B cell (primary cell): ENCODE measurements at regions not wholly inside any gene's neighbourhood (a gene's known extent, or its start where the extent isn't known, plus 50 kb on each side); places are given as distances from the start of the nearest gene placed in this dataset.

Source experiments
- ATAC-seq: fragments of 200-7000 bp; cut with Tn5 transposase; one replicate; pipeline ENCODE4 v1.10.0; 2021; ENCODE audit warnings: low read depth, mild to moderate bottlenecking, moderate number of reproducible peaks, moderate library complexity
- CTCF ChIA-PET: fragments of 350-600 bp; sonication (Branson Sonifier 250); formaldehyde crosslinking; loops from one replicate; lab custom pipeline; 2021; ENCODE audit warnings: antibody characterized with exemption, inconsistent platforms; lab: Charles Lee
- POLR2A ChIA-PET: fragments of 350-600 bp; sonication (Branson Sonifier 250); formaldehyde crosslinking; loops from one replicate; lab custom pipeline; 2021; ENCODE audit warnings: antibody characterized with exemption; lab: Charles Lee
- DNase-seq: peaks from one replicate; pipeline ENCODE4 v3.0.0; 2013
- H2AFZ ChIP-seq: 2 replicates; pipeline ENCODE4 v1.6.1; 2012; ENCODE audit warnings: mild to moderate bottlenecking, low read depth, low read length; ENCODE audit not compliant: insufficient read depth, poor library complexity, severe bottlenecking
- H3K27ac ChIP-seq, 2 donors: 1 replicate in 1 of 2; 2 replicates in 1 of 2; pipeline ENCODE4 v1.5.1; 2012 to 2013; ENCODE audit warnings: low read length in 2 of 2, mild to moderate bottlenecking in 2 of 2, moderate library complexity in 1 of 2
- H3K27me3 ChIP-seq, 4 experiments: fragments of 200-600 bp in 1 of 4; sonication (generic) in 1 of 4; replicated peaks in 1 of 4; 1 replicate in 2 of 4; 2 replicates in 2 of 4; pipeline versions ENCODE4 v1.6.1 to v1.7.0; 2013 to 2016; ENCODE audit warnings: low read length in 3 of 4, mild to moderate bottlenecking in 2 of 4, mixed read lengths in 1 of 4, moderate library complexity in 1 of 4; ENCODE audit not compliant: insufficient read depth in 4 of 4, control insufficient read depth in 3 of 4; ENCODE audit errors: control extremely low read depth in 1 of 4
- H3K36me3 ChIP-seq, 2 experiments: replicated peaks in 1 of 2; 1 replicate in 1 of 2; 2 replicates in 1 of 2; pipeline versions ENCODE4 v1.6.1 to v1.7.1; 2013; ENCODE audit warnings: low read length in 1 of 2; ENCODE audit not compliant: insufficient read depth in 2 of 2, control insufficient read depth in 1 of 2; ENCODE audit errors: control extremely low read depth in 1 of 2, extremely low read depth in 1 of 2
- H3K4me1 ChIP-seq, 2 donors: fragments of 200-600 bp in 1 of 2; sonication (generic) in 1 of 2; 1 replicate in 1 of 2; 2 replicates in 1 of 2; pipeline versions ENCODE4 v1.5.1 to v1.6.1; 2013 to 2017; ENCODE audit warnings: low read length in 2 of 2; ENCODE audit not compliant: control insufficient read depth in 2 of 2, insufficient read depth in 2 of 2
- H3K4me2 ChIP-seq: replicated peaks from 2 replicates; pipeline ENCODE3; 2012; ENCODE audit warnings: mild to moderate bottlenecking, low read depth, low read length; ENCODE audit not compliant: poor library complexity, severe bottlenecking
- H3K4me3 ChIP-seq, 5 experiments: fragments of 200-600 bp in 1 of 5; sonication (generic) in 1 of 5; 1 replicate in 3 of 5; 2 replicates in 2 of 5; pipeline versions ENCODE4 v1.5.1 to v1.7.0; 2011 to 2016; ENCODE audit warnings: low read length in 4 of 5, mild to moderate bottlenecking in 4 of 5, low read depth in 2 of 5, control low read depth in 1 of 5, moderate library complexity in 1 of 5; ENCODE audit not compliant: insufficient read depth in 1 of 5; ENCODE audit errors: control extremely low read depth in 1 of 5, extremely low read depth in 1 of 5
- H3K79me2 ChIP-seq: fragments of 200-600 bp; sonication (generic); one replicate; pipeline ENCODE4 v1.6.0; 2016; ENCODE audit warnings: low read length; ENCODE audit not compliant: control insufficient read depth, insufficient read depth
- H3K9ac ChIP-seq: fragments of 200-600 bp; sonication (generic); 2 replicates; pipeline ENCODE4 v1.6.1; 2017; ENCODE audit warnings: mild to moderate bottlenecking, low read length, moderate library complexity
- H3K9me3 ChIP-seq, 3 donors: one replicate each; pipeline versions ENCODE4 v1.6.1 to v1.7.1; 2013; ENCODE audit warnings: low read length in 2 of 3; ENCODE audit not compliant: control insufficient read depth in 2 of 3, insufficient read depth in 1 of 3; ENCODE audit errors: control extremely low read depth in 1 of 3
- H4K20me1 ChIP-seq: 2 replicates; pipeline ENCODE4 v1.6.0; 2012; ENCODE audit warnings: mild to moderate bottlenecking, low read length; ENCODE audit not compliant: insufficient read depth, control insufficient read depth, poor library complexity, severe bottlenecking
- H3K27ac Mint-ChIP-seq: one replicate; pipeline ENCODE4 v1.8.0; 2021; ENCODE audit warnings: mixed read lengths
- H3K27me3 Mint-ChIP-seq: one replicate; pipeline ENCODE4 v1.8.0; 2021; ENCODE audit warnings: mixed read lengths
- H3K4me1 Mint-ChIP-seq: one replicate; pipeline ENCODE4 v1.8.0; 2021; ENCODE audit warnings: mixed read lengths
- H3K4me3 Mint-ChIP-seq: one replicate; pipeline ENCODE4 v1.8.0; 2021; ENCODE audit warnings: mixed read lengths
- H3K9me3 Mint-ChIP-seq: one replicate; pipeline ENCODE4 v1.8.0; 2022; ENCODE audit warnings: mixed read lengths; ENCODE audit not compliant: insufficient read depth
- EZH2 ChIP-seq: IDR thresholded peaks from 2 replicates; pipeline ENCODE4 v1.6.1; 2012; ENCODE audit warnings: borderline replicate concordance, low read depth, mild to moderate bottlenecking, moderate library complexity, low read length; ENCODE audit not compliant: insufficient read depth, poor library complexity, severe bottlenecking
- WGBS: methylation state at CpG from one replicate; pipeline ENCODE4 v1.1.5; 2013; ENCODE audit warnings: missing lambda C conversion rate; ENCODE audit not compliant: insufficient coverage; 5-methylcytosine and 5-hydroxymethylcytosine counted together
- intact Hi-C: fragments of 100-400 bp; cut with micrococcal nuclease; formaldehyde crosslinking; loops from one replicate; pipeline ENCODE4 v1.10.0; 2022
- TF ChIP-seq, protein P1 (sequence below): fragments of 200-600 bp; IDR thresholded peaks from one replicate; pipeline ENCODE4 v1.8.0; 2022; ENCODE audit warnings: antibody characterized with exemption, mild to moderate bottlenecking

DNA sequence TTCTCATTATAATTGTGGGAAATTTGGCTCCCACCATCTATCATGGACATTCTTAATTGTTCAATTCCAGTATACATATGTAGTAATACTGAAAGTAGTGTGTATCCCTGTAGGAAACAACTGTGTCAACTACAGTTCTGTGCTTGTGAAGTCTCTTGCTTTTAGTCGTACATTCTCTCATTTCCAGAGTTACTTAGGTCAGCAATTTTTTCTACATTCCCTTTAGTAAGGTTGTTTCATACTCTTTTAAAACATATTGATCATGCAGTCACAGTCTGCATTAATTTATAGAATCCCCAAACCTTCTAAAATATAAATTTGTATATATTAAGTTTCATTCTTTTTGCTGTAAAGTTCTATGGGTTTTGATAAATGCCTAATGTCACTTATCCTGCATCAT, 289.2 kb upstream of the PCDH10 start:
- TF ChIP-seq EZH2, result no peak
- TF ChIP-seq, protein P1, sequence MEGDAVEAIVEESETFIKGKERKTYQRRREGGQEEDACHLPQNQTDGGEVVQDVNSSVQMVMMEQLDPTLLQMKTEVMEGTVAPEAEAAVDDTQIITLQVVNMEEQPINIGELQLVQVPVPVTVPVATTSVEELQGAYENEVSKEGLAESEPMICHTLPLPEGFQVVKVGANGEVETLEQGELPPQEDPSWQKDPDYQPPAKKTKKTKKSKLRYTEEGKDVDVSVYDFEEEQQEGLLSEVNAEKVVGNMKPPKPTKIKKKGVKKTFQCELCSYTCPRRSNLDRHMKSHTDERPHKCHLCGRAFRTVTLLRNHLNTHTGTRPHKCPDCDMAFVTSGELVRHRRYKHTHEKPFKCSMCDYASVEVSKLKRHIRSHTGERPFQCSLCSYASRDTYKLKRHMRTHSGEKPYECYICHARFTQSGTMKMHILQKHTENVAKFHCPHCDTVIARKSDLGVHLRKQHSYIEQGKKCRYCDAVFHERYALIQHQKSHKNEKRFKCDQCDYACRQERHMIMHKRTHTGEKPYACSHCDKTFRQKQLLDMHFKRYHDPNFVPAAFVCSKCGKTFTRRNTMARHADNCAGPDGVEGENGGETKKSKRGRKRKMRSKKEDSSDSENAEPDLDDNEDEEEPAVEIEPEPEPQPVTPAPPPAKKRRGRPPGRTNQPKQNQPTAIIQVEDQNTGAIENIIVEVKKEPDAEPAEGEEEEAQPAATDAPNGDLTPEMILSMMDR, result no peak
- Histone ChIP-seq H3K79me2 (no peaks in the 10 kb centered on the region), H4K20me1 (no peaks in the 10 kb centered on the region), H3K4me2 (no peak overlapping the region), H3K27ac (no peak overlapping the region), H3K4me1 (no peaks in the 10 kb centered on the region), H3K36me3 (no peaks in the 10 kb centered on the region), H3K27me3 (no peaks in the 10 kb centered on the region), H2AFZ (no peak overlapping the region), H3K4me3 (no peak overlapping the region), H3K9me3 (peaks cover 0 to 2% (median 0%) of the 10 kb centered on the region in 3 donors), H3K9ac (no peak overlapping the region)
- Mint-ChIP-seq H3K9me3 (peaks cover 6% of the 10 kb centered on the region), H3K4me3 (no peak overlapping the region), H3K4me1 (no peaks in the 10 kb centered on the region), H3K27ac (no peak overlapping the region), H3K27me3 (no peaks in the 10 kb centered on the region)
- ChIA-PET CTCF (no interaction called here), POLR2A (no interaction called here)
- intact Hi-C loops, result no loop called here
- ATAC-seq (no peak), DNase-seq (no peak)
- no CpG with 5 or more reads among the region's 1 CpG for WGBS

- intact Hi-C loops, result no loop called here
- H2AFZ ChIP-seq, result no peak overlapping the region
- H3K9ac ChIP-seq, result no peak overlapping the region
- H3K27me3 Mint-ChIP-seq, result no peaks in the 10 kb centered on the region
- no peaks in the 10 kb centered on the region for H4K20me1 ChIP-seq
- H3K36me3 ChIP-seq, result no peaks in the 10 kb centered on the region
- ATAC-seq, result no peak
- no peak overlapping the region for H3K27ac Mint-ChIP-seq
- TF ChIP-seq EZH2, result no peak
- H3K4me3 ChIP-seq, result no peak overlapping the region
- peaks cover 0 to 2% (median 0%) of the 10 kb centered on the region in 3 donors for H3K9me3 ChIP-seq
- CTCF ChIA-PET, result no interaction called here
- DNase-seq, result no peak
- H3K27me3 ChIP-seq, result no peaks in the 10 kb centered on the region
- H3K4me2 ChIP-seq, result no peak overlapping the region
- POLR2A ChIA-PET, result no interaction called here
- H3K4me1 Mint-ChIP-seq, result no peaks in the 10 kb centered on the region
- H3K27ac ChIP-seq, result no peak overlapping the region
- no peak overlapping the region for H3K4me3 Mint-ChIP-seq
- H3K4me1 ChIP-seq, result no peaks in the 10 kb centered on the region
- H3K79me2 ChIP-seq, result no peaks in the 10 kb centered on the region
- H3K9me3 Mint-ChIP-seq, result peaks cover 6% of the 10 kb centered on the region
Observed at GRCh38 chr4:132860976-132861375, 288.1 kb upstream of the PCDH10 start.
